ENCODE measurements at regions not wholly inside any gene's neighbourhood (a gene's known extent, or its start where the extent isn't known, plus 50 kb on each side); places are given as distances from the start of the nearest gene placed in this dataset.

GRCh38 chr4:8688041-8688907 is 95.7 kb downstream of the CPZ start:
- no peak overlapping the region for H3K27ac ChIP-seq
- H3K36me3 ChIP-seq = no peaks in the 10 kb centered on the region
- DNase-seq (no peak), ATAC-seq (no peak)
- H3K27me3 ChIP-seq = peaks cover 6 to 13% (median 10%) of the 10 kb centered on the region in 3 donors
- no peaks in the 10 kb centered on the region for H3K9me3 ChIP-seq
- no peaks in the 10 kb centered on the region for H3K4me1 ChIP-seq
- in situ Hi-C loops (cut with MboI; ENCODE audit: low sequenced_read_pairs in 4 of 4) = no loop called here
- intact Hi-C loops (cut with DNase I; ENCODE audit: low total_unique reads) = no loop called here
- TF ChIP-seq CTCF (IDR thresholded peaks at IDR 0.05 in 4 of 5, conservative IDR thresholded peaks at IDR 0.05 in 1 of 5) (peak in 1 of 5 experiments; percentile 14), POLR2A (IDR thresholded peaks at IDR 0.05) (no peak)
- no peak overlapping the region for H3K4me3 ChIP-seq

- Histone ChIP-seq H3K27me3 (peaks cover 6 to 13% (median 10%) of the 10 kb centered on the region in 3 donors), H3K9me3 (no peaks in the 10 kb centered on the region), H3K36me3 (no peaks in the 10 kb centered on the region), H3K4me1 (no peaks in the 10 kb centered on the region), H3K4me3 (no peak overlapping the region), H3K27ac (no peak overlapping the region)
- ATAC-seq (no peak), DNase-seq (no peak)
- in situ Hi-C loops (cut with MboI; ENCODE audit: low sequenced_read_pairs in 4 of 4) (no loop called here), intact Hi-C loops (cut with DNase I; ENCODE audit: low total_unique reads) (no loop called here)
- TF ChIP-seq POLR2A (IDR thresholded peaks at IDR 0.05) (no peak), CTCF (IDR thresholded peaks at IDR 0.05 in 4 of 5, conservative IDR thresholded peaks at IDR 0.05 in 1 of 5) (no peak)
Measured at GRCh38 chr4:8687083-8687482, 94.5 kb downstream of the CPZ start.

GRCh38 chr4:8685831-8686230 is 93.3 kb downstream of the CPZ start:
- TF ChIP-seq CTCF (IDR thresholded peaks at IDR 0.05 in 4 of 5, conservative IDR thresholded peaks at IDR 0.05 in 1 of 5) (no peak), POLR2A (IDR thresholded peaks at IDR 0.05) (no peak)
- no peak for DNase-seq
- in situ Hi-C loops (cut with MboI; ENCODE audit: low sequenced_read_pairs in 4 of 4) (no loop called here), intact Hi-C loops (cut with DNase I; ENCODE audit: low total_unique reads) (no loop called here)
- Histone ChIP-seq H3K27me3 (peaks cover 6 to 13% (median 10%) of the 10 kb centered on the region in 3 donors), H3K4me3 (no peak overlapping the region), H3K27ac (no peak overlapping the region), H3K4me1 (no peaks in the 10 kb centered on the region), H3K36me3 (no peaks in the 10 kb centered on the region), H3K9me3 (no peaks in the 10 kb centered on the region)
- no peak for ATAC-seq

GRCh38 chr4:8683462-8683861 is 90.9 kb downstream of the CPZ start:
- Histone ChIP-seq H3K4me1 (no peaks in the 10 kb centered on the region), H3K27me3 (peaks cover 6 to 10% (median 10%) of the 10 kb centered on the region in 3 donors), H3K4me3 (no peak overlapping the region), H3K9me3 (no peaks in the 10 kb centered on the region), H3K27ac (no peak overlapping the region), H3K36me3 (no peaks in the 10 kb centered on the region)
- intact Hi-C loops (cut with DNase I; ENCODE audit: low total_unique reads) (no loop called here), in situ Hi-C loops (cut with MboI; ENCODE audit: low sequenced_read_pairs in 4 of 4) (no loop called here)
- TF ChIP-seq CTCF (IDR thresholded peaks at IDR 0.05 in 4 of 5, conservative IDR thresholded peaks at IDR 0.05 in 1 of 5) = no peak
- ATAC-seq (no peak), DNase-seq (no peak)

All from gastrocnemius medialis (tissue), 4 donors.